Ascending aorta (tissue), 2 donors: ENCODE measurements at regions not wholly inside any gene's neighbourhood (a gene's known extent, or its start where the extent isn't known, plus 50 kb on each side); places are given as distances from the start of the nearest gene placed in this dataset.

Source experiments
- DNase-seq, 2 donors: peaks; one replicate each; pipeline ENCODE4 v3.0.0-alpha.2; 2019; ENCODE audit warnings: low spot score in 2 of 2
- H3K27ac ChIP-seq, 2 donors: fragments of 200-600 bp; sonication (generic); one replicate each; pipeline ENCODE4 v1.5.1; 2016 to 2017; ENCODE audit warnings: mild to moderate bottlenecking in 1 of 2
- H3K27me3 ChIP-seq: fragments of 200-600 bp; sonication (generic); one replicate; pipeline ENCODE4 v1.5.1; 2017
- H3K36me3 ChIP-seq, 2 donors: fragments of 200-600 bp; sonication (generic); one replicate each; pipeline ENCODE4 v1.5.1; 2016
- H3K4me1 ChIP-seq, 2 donors: fragments of 200-600 bp; sonication (generic); one replicate each; pipeline ENCODE4 v1.5.1; 2016 to 2017; ENCODE audit warnings: mild to moderate bottlenecking in 1 of 2
- H3K4me3 ChIP-seq, 2 donors: fragments of 200-600 bp; sonication (generic); one replicate each; pipeline ENCODE4 v1.5.1; 2016 to 2017; ENCODE audit warnings: mild to moderate bottlenecking in 1 of 2
- H3K9me3 ChIP-seq, 2 donors: fragments of 200-600 bp; sonication (generic); one replicate each; pipeline ENCODE4 v1.5.1; 2016
- intact Hi-C: fragments of 100-400 bp; cut with DNase I; formaldehyde crosslinking; loops from one replicate; pipeline ENCODE4 v1.15.1; 2023
- TF ChIP-seq, protein P1 (sequence below), 3 experiments: fragments of 200-600 bp in 2 of 3; fragments of 450-650 bp in 1 of 3; sonication (generic) in 2 of 3; IDR thresholded peaks; one replicate each; pipeline ENCODE4 v1.5.1; 2016 to 2019; ENCODE audit warnings: antibody characterized with exemption in 3 of 3, mild to moderate bottlenecking in 1 of 3, moderate library complexity in 1 of 3

DNA sequence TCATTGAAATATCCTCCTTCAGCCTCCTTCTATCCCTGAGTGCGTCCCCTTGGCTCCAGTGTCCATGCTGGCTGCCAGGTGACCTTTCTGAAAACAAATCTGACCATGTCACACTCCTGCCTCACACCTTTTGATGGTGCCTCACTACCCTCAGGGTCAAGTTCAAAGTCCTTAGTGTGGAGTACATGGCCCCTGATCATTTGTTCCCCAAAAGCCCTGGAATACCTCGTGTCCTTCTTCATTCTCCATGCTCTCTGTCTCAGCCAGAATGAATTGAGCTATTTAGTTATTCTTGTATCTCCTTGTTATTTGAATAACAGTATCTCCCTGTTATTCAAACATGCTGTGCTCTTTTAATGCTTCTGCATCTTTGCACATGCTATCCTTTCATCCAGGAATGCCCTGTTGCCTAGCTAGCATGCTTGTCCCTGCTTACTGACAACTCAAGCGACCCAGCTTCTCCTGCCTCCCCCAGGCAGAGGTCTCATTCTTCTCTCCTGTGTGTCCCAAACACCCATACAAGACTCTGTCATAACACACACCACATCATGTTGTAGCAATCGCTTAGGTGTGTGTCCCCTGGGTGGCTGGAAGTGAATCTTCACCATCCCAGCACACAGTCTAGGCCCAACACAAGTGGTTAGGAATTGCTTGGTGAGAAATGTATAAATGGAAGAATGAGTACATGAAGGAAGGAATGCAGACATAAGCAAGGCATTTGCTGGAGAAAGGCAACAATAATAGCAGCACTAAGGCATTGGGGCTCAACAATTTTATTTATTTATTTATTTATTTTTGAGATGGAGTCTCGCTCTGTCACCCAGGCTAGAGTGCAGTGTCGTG, 144.0 kb downstream of the DDX1 start:
- intact Hi-C loops = no loop called here
- H3K4me1 ChIP-seq = peaks cover 0 to 25% of the 10 kb centered on the region in 2 donors
- TF ChIP-seq, protein P1, sequence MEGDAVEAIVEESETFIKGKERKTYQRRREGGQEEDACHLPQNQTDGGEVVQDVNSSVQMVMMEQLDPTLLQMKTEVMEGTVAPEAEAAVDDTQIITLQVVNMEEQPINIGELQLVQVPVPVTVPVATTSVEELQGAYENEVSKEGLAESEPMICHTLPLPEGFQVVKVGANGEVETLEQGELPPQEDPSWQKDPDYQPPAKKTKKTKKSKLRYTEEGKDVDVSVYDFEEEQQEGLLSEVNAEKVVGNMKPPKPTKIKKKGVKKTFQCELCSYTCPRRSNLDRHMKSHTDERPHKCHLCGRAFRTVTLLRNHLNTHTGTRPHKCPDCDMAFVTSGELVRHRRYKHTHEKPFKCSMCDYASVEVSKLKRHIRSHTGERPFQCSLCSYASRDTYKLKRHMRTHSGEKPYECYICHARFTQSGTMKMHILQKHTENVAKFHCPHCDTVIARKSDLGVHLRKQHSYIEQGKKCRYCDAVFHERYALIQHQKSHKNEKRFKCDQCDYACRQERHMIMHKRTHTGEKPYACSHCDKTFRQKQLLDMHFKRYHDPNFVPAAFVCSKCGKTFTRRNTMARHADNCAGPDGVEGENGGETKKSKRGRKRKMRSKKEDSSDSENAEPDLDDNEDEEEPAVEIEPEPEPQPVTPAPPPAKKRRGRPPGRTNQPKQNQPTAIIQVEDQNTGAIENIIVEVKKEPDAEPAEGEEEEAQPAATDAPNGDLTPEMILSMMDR (IDR thresholded peaks at IDR 0.05) = no peak
- no peaks in the 10 kb centered on the region for H3K36me3 ChIP-seq
- H3K27me3 ChIP-seq = no peaks in the 10 kb centered on the region
- no peak overlapping the region for H3K27ac ChIP-seq
- no peak for DNase-seq
- H3K4me3 ChIP-seq = no peak overlapping the region
- H3K9me3 ChIP-seq = no peaks in the 10 kb centered on the region

DNA sequence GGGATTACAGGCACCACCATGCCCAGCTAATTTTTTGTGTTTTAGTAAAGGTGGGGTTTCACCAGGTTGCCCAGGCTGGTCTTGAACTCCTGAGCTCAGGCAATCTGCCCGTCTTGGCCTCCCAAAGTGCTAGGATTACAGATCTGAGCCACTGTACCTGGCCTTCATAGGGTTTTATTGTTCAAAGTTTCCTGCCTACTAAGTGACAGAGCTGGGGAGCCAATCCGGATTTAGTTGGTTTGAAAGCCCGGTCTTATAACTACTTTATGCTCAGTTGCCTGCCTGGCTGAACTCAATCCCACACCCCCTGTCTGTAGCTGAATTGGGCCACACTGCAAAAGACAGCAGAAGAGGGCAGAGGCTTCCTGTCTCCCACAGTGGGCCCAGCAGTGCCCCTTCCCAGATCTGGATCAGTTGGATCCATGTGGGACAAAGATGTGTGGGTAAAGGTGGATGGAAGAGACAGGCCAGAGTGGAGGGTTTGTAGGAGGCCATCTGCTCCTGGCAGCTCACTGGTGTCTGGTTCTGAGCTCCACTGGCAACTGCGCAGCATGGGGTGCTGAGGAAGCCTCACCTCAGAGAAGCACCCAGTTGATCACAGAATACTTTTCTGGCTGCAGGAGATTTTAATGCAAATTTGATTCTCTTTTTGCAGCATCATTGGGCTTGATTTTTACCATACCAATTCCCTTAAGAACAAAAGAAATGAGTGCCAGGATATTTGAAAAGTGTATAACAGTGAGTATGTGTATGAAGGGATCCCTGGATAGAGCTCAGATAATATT, 144.9 kb downstream of the DDX1 start:
- no peak overlapping the region for H3K27ac ChIP-seq
- no peaks in the 10 kb centered on the region for H3K27me3 ChIP-seq
- peaks cover 0 to 19% of the 10 kb centered on the region in 2 donors for H3K4me1 ChIP-seq
- TF ChIP-seq, protein P1 (IDR thresholded peaks at IDR 0.05) = no peak
- no peak for DNase-seq
- intact Hi-C loops = no loop called here
- no peaks in the 10 kb centered on the region for H3K36me3 ChIP-seq
- no peak overlapping the region for H3K4me3 ChIP-seq
- no peaks in the 10 kb centered on the region for H3K9me3 ChIP-seq

DNA sequence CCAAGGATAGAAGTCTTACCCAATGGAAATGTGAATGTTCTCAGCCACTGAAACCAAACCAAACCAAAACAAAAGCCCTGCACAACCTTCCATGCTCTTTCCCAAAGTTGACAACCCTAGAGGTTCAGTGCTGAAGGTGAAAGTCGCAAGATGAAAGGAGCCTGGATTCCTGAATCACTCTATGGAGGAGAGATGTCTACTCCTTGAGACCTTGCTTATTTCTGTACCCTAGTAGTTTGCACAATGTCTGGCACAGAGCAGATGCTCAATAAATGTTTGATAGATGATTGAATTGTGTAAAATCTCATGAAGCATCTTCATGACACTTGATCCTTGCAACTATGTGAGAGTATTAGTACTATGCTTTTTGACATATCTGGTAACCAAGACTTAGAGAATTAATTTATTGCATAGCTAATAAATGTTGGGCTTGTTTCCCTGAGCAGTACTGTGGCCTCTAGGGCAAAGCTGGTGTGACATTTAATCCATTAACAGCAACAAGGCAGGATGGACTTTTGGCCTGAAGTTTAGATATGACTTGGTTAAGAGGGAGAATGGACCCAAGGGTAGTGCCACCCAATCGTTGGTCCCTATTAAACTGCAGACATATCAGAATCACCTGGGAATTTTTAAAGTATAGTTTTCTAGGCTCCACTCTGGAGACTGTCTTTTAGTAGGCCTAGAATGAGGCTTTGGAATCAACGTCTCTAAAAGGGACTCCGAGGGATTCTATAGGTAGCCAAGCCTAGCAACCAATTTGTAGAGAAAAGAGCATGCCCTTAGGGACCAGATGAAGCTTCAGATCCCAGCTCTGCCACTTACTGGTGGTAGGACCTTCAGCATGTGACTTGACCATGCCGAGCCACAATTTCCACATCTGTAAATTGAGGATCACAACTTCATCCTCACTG, 145.9 kb downstream of the DDX1 start:
- Histone ChIP-seq H3K4me1 (peaks cover 0 to 19% of the 10 kb centered on the region in 2 donors), H3K4me3 (no peak overlapping the region), H3K9me3 (no peaks in the 10 kb centered on the region), H3K27ac (no peak overlapping the region), H3K27me3 (no peaks in the 10 kb centered on the region), H3K36me3 (no peaks in the 10 kb centered on the region)
- intact Hi-C loops = no loop called here
- TF ChIP-seq, protein P1 (IDR thresholded peaks at IDR 0.05) = no peak
- no peak for DNase-seq

DNA sequence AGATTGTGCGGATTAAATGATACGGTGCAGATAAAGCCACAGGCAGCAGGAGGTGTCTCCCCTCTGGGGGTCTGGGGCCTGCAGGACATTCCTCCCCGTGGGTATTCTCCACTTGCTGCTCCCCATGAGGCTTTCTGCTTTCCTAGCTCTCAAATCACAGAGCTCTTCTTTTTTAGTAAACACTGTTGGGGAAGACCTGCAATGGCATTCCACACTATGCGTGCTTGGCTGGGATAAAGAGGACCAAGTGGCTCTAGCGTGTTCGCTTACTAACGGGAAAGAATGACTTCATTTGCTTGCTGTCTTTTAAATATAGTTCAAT, 146.5 kb downstream of the DDX1 start:
- no peak overlapping the region for H3K27ac ChIP-seq
- intact Hi-C loops = no loop called here
- TF ChIP-seq, protein P1 (IDR thresholded peaks at IDR 0.05) = no peak
- no peaks in the 10 kb centered on the region for H3K36me3 ChIP-seq
- H3K9me3 ChIP-seq = no peaks in the 10 kb centered on the region
- peaks cover 0 to 19% of the 10 kb centered on the region in 2 donors for H3K4me1 ChIP-seq
- no peaks in the 10 kb centered on the region for H3K27me3 ChIP-seq
- no peak overlapping the region for H3K4me3 ChIP-seq
- DNase-seq = no peak

DNA sequence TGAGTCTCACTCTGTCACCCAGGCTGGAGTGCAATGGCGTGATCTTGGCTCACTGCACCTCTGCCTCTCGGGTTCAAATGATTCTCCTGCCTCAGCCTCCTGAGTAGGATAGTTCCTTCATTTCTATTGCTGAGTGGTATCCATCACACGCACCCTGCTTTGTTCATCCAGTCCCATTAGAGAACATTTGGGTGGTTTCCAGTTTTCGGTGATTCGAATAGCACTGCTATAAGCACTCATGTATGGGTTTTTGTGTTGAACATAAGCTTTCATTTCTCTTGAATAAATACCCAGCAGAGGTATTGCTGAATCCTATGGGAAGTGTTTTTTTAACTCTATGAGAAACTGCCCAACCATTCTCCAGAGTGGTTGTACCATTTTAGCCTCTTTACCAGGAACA, 147.3 kb downstream of the DDX1 start:
- intact Hi-C loops = no loop called here
- H3K4me1 ChIP-seq = peaks cover 0 to 11% of the 10 kb centered on the region in 2 donors
- H3K4me3 ChIP-seq = no peak overlapping the region

More for the DNA sequence above, 147.3 kb downstream of the DDX1 start:
- TF ChIP-seq, protein P1 (IDR thresholded peaks at IDR 0.05) = no peak
- H3K9me3 ChIP-seq = no peaks in the 10 kb centered on the region
- DNase-seq = no peak
- no peaks in the 10 kb centered on the region for H3K27me3 ChIP-seq
- H3K27ac ChIP-seq = no peak overlapping the region
- no peaks in the 10 kb centered on the region for H3K36me3 ChIP-seq
